ENCODE measurements at regions not wholly inside any gene's neighbourhood (a gene's known extent, or its start where the extent isn't known, plus 50 kb on each side); places are given as distances from the start of the nearest gene placed in this dataset.
"Not testable (repeated sequence)": the region's sequence is repeated elsewhere in the genome, so short reads cannot be mapped to it uniquely, and the experiment has no call there.

- TF ChIP-seq, protein P1, sequence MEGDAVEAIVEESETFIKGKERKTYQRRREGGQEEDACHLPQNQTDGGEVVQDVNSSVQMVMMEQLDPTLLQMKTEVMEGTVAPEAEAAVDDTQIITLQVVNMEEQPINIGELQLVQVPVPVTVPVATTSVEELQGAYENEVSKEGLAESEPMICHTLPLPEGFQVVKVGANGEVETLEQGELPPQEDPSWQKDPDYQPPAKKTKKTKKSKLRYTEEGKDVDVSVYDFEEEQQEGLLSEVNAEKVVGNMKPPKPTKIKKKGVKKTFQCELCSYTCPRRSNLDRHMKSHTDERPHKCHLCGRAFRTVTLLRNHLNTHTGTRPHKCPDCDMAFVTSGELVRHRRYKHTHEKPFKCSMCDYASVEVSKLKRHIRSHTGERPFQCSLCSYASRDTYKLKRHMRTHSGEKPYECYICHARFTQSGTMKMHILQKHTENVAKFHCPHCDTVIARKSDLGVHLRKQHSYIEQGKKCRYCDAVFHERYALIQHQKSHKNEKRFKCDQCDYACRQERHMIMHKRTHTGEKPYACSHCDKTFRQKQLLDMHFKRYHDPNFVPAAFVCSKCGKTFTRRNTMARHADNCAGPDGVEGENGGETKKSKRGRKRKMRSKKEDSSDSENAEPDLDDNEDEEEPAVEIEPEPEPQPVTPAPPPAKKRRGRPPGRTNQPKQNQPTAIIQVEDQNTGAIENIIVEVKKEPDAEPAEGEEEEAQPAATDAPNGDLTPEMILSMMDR (IDR thresholded peaks at IDR 0.05), result not testable (repeated sequence)
- not testable (repeated sequence) for TF ChIP-seq POLR2A (IDR thresholded peaks at IDR 0.05)
Measured at GRCh38 chr5:12131020-12131419, 226.8 kb upstream of the CTNND2 start.

All from breast epithelium (tissue), 3 donors.